ENCODE measurements at regions not wholly inside any gene's neighbourhood (a gene's known extent, or its start where the extent isn't known, plus 50 kb on each side); places are given as distances from the start of the nearest gene placed in this dataset.
"Not testable (repeated sequence)": the region's sequence is repeated elsewhere in the genome, so short reads cannot be mapped to it uniquely, and the experiment has no call there.

- Mint-ChIP-seq H3K27ac (no peak overlapping the region), H3K4me3 (ENCODE audit: low read depth) (no peak overlapping the region)
Measured at GRCh38 chr20:12086359-12086758, 168.7 kb downstream of the BTBD3 start.

GRCh38 chr20:12090920-12091319 is 173.2 kb downstream of the BTBD3 start:
- Mint-ChIP-seq H3K4me3 (ENCODE audit: low read depth) (no peak overlapping the region), H3K4me1 (ENCODE audit: low read depth) (no peaks in the 10 kb centered on the region), H3K36me3 (ENCODE audit: low read depth) (no peaks in the 10 kb centered on the region), H3K27ac (no peak overlapping the region), H3K27me3 (ENCODE audit: low read depth) (no peaks in the 10 kb centered on the region), H3K9me3 (peaks cover 6% of the 10 kb centered on the region)
- intact Hi-C loops (cut with micrococcal nuclease) = no loop called here
- DNase-seq (ENCODE audit: low spot score) = no peak

More at GRCh38 chr20:12086359-12086758, 168.7 kb downstream of the BTBD3 start:
- Mint-ChIP-seq H3K36me3 (ENCODE audit: low read depth) (no peaks in the 10 kb centered on the region), H3K4me1 (ENCODE audit: low read depth) (no peaks in the 10 kb centered on the region), H3K9me3 (peaks cover 6% of the 10 kb centered on the region), H3K27me3 (ENCODE audit: low read depth) (no peaks in the 10 kb centered on the region)
- DNase-seq (ENCODE audit: low spot score) = no peak
- intact Hi-C loops (cut with micrococcal nuclease) = no loop called here

DNA sequence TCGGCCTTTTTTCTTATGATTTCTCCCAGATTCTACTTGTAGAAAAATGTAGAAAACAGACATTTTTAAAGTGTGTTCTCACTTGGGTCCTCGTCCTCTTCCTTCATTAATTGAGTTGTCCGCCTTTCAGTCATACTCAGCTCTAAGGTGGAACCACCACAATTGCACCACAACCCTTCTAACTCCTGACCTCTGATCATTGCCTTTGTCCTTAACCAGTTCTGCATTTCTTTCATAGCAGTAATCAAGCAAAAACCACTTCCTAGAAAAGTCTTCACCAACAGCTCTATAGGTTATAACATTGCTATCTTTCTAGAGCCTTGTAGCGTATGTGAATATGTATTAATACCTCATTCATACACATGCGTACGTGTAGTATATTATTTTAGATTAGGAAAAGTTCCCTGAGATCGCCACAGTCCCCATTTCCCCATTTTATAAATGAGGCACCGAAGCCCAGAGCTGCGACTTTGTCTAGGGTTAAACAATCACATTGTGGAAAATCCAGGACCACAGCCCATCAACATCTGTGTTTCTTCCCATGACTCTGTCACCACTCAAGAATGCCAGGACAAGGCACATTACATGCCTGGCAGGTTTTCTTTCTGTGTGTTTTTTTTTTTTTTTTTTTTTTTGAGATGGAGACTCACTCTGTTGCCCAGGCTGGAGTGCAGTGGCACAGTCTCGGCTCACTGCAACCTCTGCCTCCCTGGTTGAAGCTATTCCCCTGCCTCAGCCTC is 175.5 kb downstream of the BTBD3 start:
- Mint-ChIP-seq H3K36me3 (ENCODE audit: low read depth) (no peaks in the 10 kb centered on the region), H3K4me3 (ENCODE audit: low read depth) (no peak overlapping the region), H3K27ac (no peak overlapping the region), H3K4me1 (ENCODE audit: low read depth) (no peaks in the 10 kb centered on the region), H3K27me3 (ENCODE audit: low read depth) (no peaks in the 10 kb centered on the region), H3K9me3 (peaks cover 10% of the 10 kb centered on the region)
- no peak for DNase-seq (ENCODE audit: low spot score)
- intact Hi-C loops (cut with micrococcal nuclease) = no loop called here

- DNase-seq (ENCODE audit: low spot score); H3K4me3 Mint-ChIP-seq (ENCODE audit: low read depth); H3K27me3 Mint-ChIP-seq (ENCODE audit: low read depth); H3K9me3 Mint-ChIP-seq; H3K36me3 Mint-ChIP-seq (ENCODE audit: low read depth); intact Hi-C loops (cut with micrococcal nuclease); H3K4me1 Mint-ChIP-seq (ENCODE audit: low read depth); H3K27ac Mint-ChIP-seq: not testable (repeated sequence)
Measured at GRCh38 chr20:12093797-12094190, 176.1 kb downstream of the BTBD3 start.

DNA sequence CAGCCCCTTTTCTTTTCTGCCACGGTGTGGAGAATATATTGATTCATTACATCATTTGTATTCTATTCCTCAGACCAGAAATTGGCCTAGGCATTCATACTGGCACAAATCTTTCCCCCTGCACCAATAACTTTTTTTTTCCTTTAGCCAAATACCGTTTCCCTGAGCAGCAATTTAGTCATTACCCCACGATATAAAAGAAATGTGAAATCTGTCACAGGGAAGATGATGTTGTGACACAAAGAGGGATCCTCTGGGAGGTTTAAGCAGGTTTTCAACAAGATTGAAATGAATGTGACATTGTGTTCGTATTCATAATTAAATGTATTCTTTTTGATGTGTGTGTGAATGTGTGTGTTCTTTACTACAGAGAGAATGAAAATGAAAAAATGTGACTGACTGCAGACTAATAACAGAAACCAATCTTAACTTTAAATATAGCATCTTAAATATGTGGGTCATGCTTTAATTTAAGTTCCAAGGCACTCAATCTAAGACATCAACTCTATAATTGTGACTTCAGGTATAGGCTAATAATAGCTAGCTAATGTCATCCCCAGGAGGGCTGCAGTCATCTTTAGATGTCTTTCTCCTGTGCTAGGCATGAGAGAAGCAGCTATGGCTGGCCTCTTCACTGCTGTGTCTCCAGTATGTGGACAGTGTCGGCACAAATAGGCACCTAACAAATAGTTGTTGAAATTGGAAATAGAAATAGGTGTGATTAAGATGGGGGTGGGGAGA is 177.7 kb downstream of the BTBD3 start:
- no peak for DNase-seq (ENCODE audit: low spot score)
- Mint-ChIP-seq H3K27me3 (ENCODE audit: low read depth) (no peaks in the 10 kb centered on the region), H3K4me1 (ENCODE audit: low read depth) (no peaks in the 10 kb centered on the region), H3K36me3 (ENCODE audit: low read depth) (no peaks in the 10 kb centered on the region), H3K27ac (no peak overlapping the region), H3K4me3 (ENCODE audit: low read depth) (no peak overlapping the region), H3K9me3 (peaks cover 7% of the 10 kb centered on the region)
- intact Hi-C loops (cut with micrococcal nuclease) = no loop called here

- no peak for DNase-seq (ENCODE audit: low spot score)
- no peaks in the 10 kb centered on the region for H3K4me1 Mint-ChIP-seq (ENCODE audit: low read depth)
- H3K36me3 Mint-ChIP-seq (ENCODE audit: low read depth) = no peaks in the 10 kb centered on the region
- intact Hi-C loops (cut with micrococcal nuclease) = no loop called here
- H3K27me3 Mint-ChIP-seq (ENCODE audit: low read depth) = no peaks in the 10 kb centered on the region
- no peak overlapping the region for H3K27ac Mint-ChIP-seq
- peaks cover 11% of the 10 kb centered on the region for H3K9me3 Mint-ChIP-seq
- H3K4me3 Mint-ChIP-seq (ENCODE audit: low read depth) = no peak overlapping the region
Measured at GRCh38 chr20:12098421-12098820, 180.7 kb downstream of the BTBD3 start.

- Mint-ChIP-seq H3K27ac (no peak overlapping the region), H3K4me3 (ENCODE audit: low read depth) (no peak overlapping the region)
- intact Hi-C loops (cut with micrococcal nuclease) = no loop called here
Measured at GRCh38 chr20:12108846-12109245, 191.2 kb downstream of the BTBD3 start.

DNA sequence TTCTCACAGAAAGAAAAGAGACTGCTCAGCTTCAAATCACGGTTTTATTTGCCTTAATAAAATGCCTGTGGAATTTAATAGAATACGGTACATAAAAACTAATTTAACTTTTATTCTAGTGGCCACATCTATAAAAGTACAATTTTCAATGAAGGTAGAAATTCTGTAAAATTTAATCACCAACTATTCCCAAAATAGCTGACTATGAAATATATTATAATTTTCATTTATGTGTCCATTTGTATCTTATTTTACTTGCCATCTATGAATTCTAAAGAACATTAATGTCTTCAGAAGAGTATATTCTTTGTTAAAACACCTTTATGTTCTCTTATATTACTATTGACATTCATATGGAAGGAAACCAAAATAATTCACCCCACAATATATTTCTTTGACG is 192.6 kb downstream of the BTBD3 start:
- H3K4me1 Mint-ChIP-seq (ENCODE audit: low read depth) = no peaks in the 10 kb centered on the region
- no peak for DNase-seq (ENCODE audit: low spot score)
- no peaks in the 10 kb centered on the region for H3K36me3 Mint-ChIP-seq (ENCODE audit: low read depth)
- no peaks in the 10 kb centered on the region for H3K27me3 Mint-ChIP-seq (ENCODE audit: low read depth)
- H3K27ac Mint-ChIP-seq = no peak overlapping the region
- intact Hi-C loops (cut with micrococcal nuclease) = no loop called here
- H3K4me3 Mint-ChIP-seq (ENCODE audit: low read depth) = no peak overlapping the region
- peaks cover 34% of the 10 kb centered on the region for H3K9me3 Mint-ChIP-seq

More at GRCh38 chr20:12108846-12109245, 191.2 kb downstream of the BTBD3 start:
- Mint-ChIP-seq H3K27me3 (ENCODE audit: low read depth) (no peaks in the 10 kb centered on the region), H3K36me3 (ENCODE audit: low read depth) (no peaks in the 10 kb centered on the region), H3K9me3 (peaks cover 29% of the 10 kb centered on the region), H3K4me1 (ENCODE audit: low read depth) (no peaks in the 10 kb centered on the region)
- DNase-seq (ENCODE audit: low spot score) = no peak

GRCh38 chr20:12110711-12111110 is 193.0 kb downstream of the BTBD3 start:
- intact Hi-C loops (cut with micrococcal nuclease) = no loop called here
- H3K27ac Mint-ChIP-seq = no peak overlapping the region
- no peaks in the 10 kb centered on the region for H3K4me1 Mint-ChIP-seq (ENCODE audit: low read depth)
- no peak overlapping the region for H3K4me3 Mint-ChIP-seq (ENCODE audit: low read depth)
- H3K27me3 Mint-ChIP-seq (ENCODE audit: low read depth) = no peaks in the 10 kb centered on the region
- no peak for DNase-seq (ENCODE audit: low spot score)
- peaks cover 34% of the 10 kb centered on the region for H3K9me3 Mint-ChIP-seq
- no peaks in the 10 kb centered on the region for H3K36me3 Mint-ChIP-seq (ENCODE audit: low read depth)

DNA sequence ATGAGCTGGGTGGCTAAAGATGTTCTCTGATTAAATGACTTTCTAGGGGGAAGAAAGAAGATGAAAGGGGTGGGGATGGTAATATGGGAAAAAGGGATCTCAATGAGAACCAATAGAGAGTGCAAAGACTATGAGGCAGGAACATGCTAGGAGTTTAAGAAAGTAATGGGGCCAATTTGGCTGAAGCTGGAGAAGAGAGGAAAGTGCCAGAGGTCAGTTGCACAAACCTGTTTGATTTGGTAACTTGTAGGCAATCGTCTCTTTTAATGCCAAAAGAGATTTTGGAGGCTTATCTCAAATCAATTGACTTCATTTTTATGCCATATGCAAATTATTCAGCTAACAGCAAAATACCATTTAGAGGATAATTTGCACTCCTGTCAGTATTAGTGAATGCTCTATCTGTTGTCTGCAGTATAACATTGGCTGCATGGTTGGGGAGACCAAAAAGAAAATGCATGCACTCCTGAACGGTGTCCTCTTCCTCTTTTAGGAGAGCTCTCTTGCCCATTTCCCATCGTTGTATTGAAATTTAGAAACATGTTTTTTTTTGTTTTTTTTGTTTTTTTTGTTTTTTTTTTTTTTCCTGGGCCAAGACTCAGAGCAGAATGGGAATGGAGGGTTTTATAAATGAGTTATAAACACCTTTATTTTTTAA is 193.9 kb downstream of the BTBD3 start:
- no peak overlapping the region for H3K4me3 Mint-ChIP-seq (ENCODE audit: low read depth)
- DNase-seq (ENCODE audit: low spot score) = no peak
- intact Hi-C loops (cut with micrococcal nuclease) = no loop called here
- H3K27ac Mint-ChIP-seq = no peak overlapping the region
- H3K9me3 Mint-ChIP-seq = peaks cover 29% of the 10 kb centered on the region
- no peaks in the 10 kb centered on the region for H3K27me3 Mint-ChIP-seq (ENCODE audit: low read depth)
- no peaks in the 10 kb centered on the region for H3K36me3 Mint-ChIP-seq (ENCODE audit: low read depth)
- no peaks in the 10 kb centered on the region for H3K4me1 Mint-ChIP-seq (ENCODE audit: low read depth)

GRCh38 chr20:12112089-12112474 is 194.4 kb downstream of the BTBD3 start:
- Mint-ChIP-seq H3K27me3 (ENCODE audit: low read depth) (no peaks in the 10 kb centered on the region), H3K9me3 (peaks cover 26% of the 10 kb centered on the region)

GRCh38 chr20:12112665-12113064 is 195.0 kb downstream of the BTBD3 start:
- Mint-ChIP-seq H3K27me3 (ENCODE audit: low read depth) (no peaks in the 10 kb centered on the region), H3K9me3 (peaks cover 21% of the 10 kb centered on the region), H3K4me3 (ENCODE audit: low read depth) (no peak overlapping the region)

More at GRCh38 chr20:12112089-12112474, 194.4 kb downstream of the BTBD3 start:
- H3K4me3 Mint-ChIP-seq (ENCODE audit: low read depth) = no peak overlapping the region
- H3K4me1 Mint-ChIP-seq (ENCODE audit: low read depth) = no peaks in the 10 kb centered on the region
- intact Hi-C loops (cut with micrococcal nuclease) = no loop called here
- H3K36me3 Mint-ChIP-seq (ENCODE audit: low read depth) = no peaks in the 10 kb centered on the region
- no peak overlapping the region for H3K27ac Mint-ChIP-seq
- DNase-seq (ENCODE audit: low spot score) = no peak

GRCh38 chr20:12113075-12113467 is 195.4 kb downstream of the BTBD3 start:
- H3K36me3 Mint-ChIP-seq (ENCODE audit: low read depth) = no peaks in the 10 kb centered on the region
- H3K27ac Mint-ChIP-seq = no peak overlapping the region
- no peaks in the 10 kb centered on the region for H3K4me1 Mint-ChIP-seq (ENCODE audit: low read depth)
- H3K4me3 Mint-ChIP-seq (ENCODE audit: low read depth) = no peak overlapping the region
- H3K9me3 Mint-ChIP-seq = peaks cover 21% of the 10 kb centered on the region
- no peak for DNase-seq (ENCODE audit: low spot score)
- H3K27me3 Mint-ChIP-seq (ENCODE audit: low read depth) = no peaks in the 10 kb centered on the region
- intact Hi-C loops (cut with micrococcal nuclease) = no loop called here

More at GRCh38 chr20:12112665-12113064, 195.0 kb downstream of the BTBD3 start:
- H3K4me1 Mint-ChIP-seq (ENCODE audit: low read depth) = no peaks in the 10 kb centered on the region
- DNase-seq (ENCODE audit: low spot score) = no peak
- H3K36me3 Mint-ChIP-seq (ENCODE audit: low read depth) = no peaks in the 10 kb centered on the region
- intact Hi-C loops (cut with micrococcal nuclease) = no loop called here
- H3K27ac Mint-ChIP-seq = no peak overlapping the region
